ENCODE measurements at regions not wholly inside any gene's neighbourhood (a gene's known extent, or its start where the extent isn't known, plus 50 kb on each side); places are given as distances from the start of the nearest gene placed in this dataset.

DNA sequence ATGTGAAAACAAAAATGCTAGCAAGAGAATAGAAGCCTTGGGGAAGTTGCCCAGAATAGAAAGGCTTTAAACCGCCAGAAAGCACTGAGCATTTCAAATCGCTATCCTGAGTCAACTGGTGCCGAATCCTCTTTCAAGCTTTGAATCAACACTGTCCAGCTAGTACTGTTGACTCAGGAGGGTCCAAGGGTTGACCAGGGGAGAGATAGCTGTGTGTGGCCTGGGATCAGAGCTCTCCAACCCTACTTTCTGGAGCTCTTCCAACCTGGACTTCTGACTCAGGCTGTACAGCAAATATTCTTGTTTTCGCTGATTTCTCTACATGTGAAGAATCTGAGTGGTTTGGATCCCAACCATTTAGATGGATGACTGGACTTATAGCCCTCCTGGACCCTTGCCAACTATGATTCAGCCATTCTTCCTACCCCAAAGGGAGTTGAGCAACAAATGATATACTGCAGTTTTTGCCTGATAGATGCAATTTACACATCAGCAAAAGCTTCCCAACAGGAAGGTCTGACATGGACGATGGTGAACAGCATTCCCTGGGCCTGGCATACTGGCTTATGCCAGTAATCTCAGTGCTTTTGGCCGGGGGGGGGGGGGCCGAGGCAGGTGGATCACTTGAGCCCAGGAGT, 154.0 kb upstream of the SDK2 start (continued):
- TF ChIP-seq NONO (IDR thresholded peaks at IDR 0.05) (no peak), NONO (CRISPR knock-in tag; conservative IDR thresholded peaks at IDR 0.05) (peak; percentile 92), SP1 (IDR thresholded peaks at IDR 0.05) (no peak), SP1 (CRISPR knock-in tag; IDR thresholded peaks at IDR 0.05) (no peak), ZFP41 (CRISPR knock-in tag; IDR thresholded peaks at IDR 0.05; ENCODE audit: borderline replicate concordance) (no peak), ZSCAN9 (CRISPR knock-in tag; IDR thresholded peaks at IDR 0.05; ENCODE audit: borderline replicate concordance) (peak; percentile 98), ZNF256 (CRISPR knock-in tag; conservative IDR thresholded peaks at IDR 0.05) (no peak), ZBTB42 (CRISPR knock-in tag; IDR thresholded peaks at IDR 0.05) (no peak), NCOR1 (IDR thresholded peaks at IDR 0.05; ENCODE audit: borderline replicate concordance, low read length) (peak; percentile 93), PCBP2 (optimal IDR thresholded peaks at IDR 0.05; ENCODE audit: low read depth, low read length, poor library complexity, severe bottlenecking) (no peak), CEBPG (CRISPR knock-in tag; IDR thresholded peaks at IDR 0.05) (peak; percentile 98), PAX8 (CRISPR knock-in tag; IDR thresholded peaks at IDR 0.05; ENCODE audit: borderline replicate concordance) (no peak), FOXJ3 (CRISPR knock-in tag; IDR thresholded peaks at IDR 0.05; ENCODE audit: borderline replicate concordance) (peak; percentile 96), ZFP90 (CRISPR knock-in tag; IDR thresholded peaks at IDR 0.05; ENCODE audit: borderline replicate concordance) (no peak; the same call in 1 of the 2 replicates), YEATS2 (CRISPR knock-in tag; IDR thresholded peaks at IDR 0.05; ENCODE audit: borderline replicate concordance) (peak; percentile 69; the same call in 1 of the 2 replicates), ATRX (CRISPR knock-in tag; IDR thresholded peaks at IDR 0.05; ENCODE audit: borderline replicate concordance) (no peak), CCDC6 (CRISPR knock-in tag; IDR thresholded peaks at IDR 0.05) (peak; percentile 87; the same call in 1 of the 2 replicates), PITX1 (CRISPR knock-in tag; IDR thresholded peaks at IDR 0.05) (peak; percentile 95)
- TF ChIP-seq, protein P1, sequence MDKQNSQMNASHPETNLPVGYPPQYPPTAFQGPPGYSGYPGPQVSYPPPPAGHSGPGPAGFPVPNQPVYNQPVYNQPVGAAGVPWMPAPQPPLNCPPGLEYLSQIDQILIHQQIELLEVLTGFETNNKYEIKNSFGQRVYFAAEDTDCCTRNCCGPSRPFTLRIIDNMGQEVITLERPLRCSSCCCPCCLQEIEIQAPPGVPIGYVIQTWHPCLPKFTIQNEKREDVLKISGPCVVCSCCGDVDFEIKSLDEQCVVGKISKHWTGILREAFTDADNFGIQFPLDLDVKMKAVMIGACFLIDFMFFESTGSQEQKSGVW (CRISPR knock-in tag; IDR thresholded peaks at IDR 0.05; ENCODE audit: borderline replicate concordance) = no peak
- TF ChIP-seq, protein P2, sequence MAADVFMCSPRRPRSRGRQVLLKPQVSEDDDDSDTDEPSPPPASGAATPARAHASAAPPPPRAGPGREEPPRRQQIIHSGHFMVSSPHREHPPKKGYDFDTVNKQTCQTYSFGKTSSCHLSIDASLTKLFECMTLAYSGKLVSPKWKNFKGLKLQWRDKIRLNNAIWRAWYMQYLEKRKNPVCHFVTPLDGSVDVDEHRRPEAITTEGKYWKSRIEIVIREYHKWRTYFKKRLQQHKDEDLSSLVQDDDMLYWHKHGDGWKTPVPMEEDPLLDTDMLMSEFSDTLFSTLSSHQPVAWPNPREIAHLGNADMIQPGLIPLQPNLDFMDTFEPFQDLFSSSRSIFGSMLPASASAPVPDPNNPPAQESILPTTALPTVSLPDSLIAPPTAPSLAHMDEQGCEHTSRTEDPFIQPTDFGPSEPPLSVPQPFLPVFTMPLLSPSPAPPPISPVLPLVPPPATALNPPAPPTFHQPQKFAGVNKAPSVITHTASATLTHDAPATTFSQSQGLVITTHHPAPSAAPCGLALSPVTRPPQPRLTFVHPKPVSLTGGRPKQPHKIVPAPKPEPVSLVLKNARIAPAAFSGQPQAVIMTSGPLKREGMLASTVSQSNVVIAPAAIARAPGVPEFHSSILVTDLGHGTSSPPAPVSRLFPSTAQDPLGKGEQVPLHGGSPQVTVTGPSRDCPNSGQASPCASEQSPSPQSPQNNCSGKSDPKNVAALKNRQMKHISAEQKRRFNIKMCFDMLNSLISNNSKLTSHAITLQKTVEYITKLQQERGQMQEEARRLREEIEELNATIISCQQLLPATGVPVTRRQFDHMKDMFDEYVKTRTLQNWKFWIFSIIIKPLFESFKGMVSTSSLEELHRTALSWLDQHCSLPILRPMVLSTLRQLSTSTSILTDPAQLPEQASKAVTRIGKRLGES (CRISPR knock-in tag; IDR thresholded peaks at IDR 0.05; ENCODE audit: borderline replicate concordance) = peak; percentile 45; the same call in 1 of the 2 replicates
- TF ChIP-seq, protein P3, sequence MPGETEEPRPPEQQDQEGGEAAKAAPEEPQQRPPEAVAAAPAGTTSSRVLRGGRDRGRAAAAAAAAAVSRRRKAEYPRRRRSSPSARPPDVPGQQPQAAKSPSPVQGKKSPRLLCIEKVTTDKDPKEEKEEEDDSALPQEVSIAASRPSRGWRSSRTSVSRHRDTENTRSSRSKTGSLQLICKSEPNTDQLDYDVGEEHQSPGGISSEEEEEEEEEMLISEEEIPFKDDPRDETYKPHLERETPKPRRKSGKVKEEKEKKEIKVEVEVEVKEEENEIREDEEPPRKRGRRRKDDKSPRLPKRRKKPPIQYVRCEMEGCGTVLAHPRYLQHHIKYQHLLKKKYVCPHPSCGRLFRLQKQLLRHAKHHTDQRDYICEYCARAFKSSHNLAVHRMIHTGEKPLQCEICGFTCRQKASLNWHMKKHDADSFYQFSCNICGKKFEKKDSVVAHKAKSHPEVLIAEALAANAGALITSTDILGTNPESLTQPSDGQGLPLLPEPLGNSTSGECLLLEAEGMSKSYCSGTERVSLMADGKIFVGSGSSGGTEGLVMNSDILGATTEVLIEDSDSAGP (CRISPR knock-in tag; IDR thresholded peaks at IDR 0.05; ENCODE audit: borderline replicate concordance) = no peak
- TF ChIP-seq, protein P4, sequence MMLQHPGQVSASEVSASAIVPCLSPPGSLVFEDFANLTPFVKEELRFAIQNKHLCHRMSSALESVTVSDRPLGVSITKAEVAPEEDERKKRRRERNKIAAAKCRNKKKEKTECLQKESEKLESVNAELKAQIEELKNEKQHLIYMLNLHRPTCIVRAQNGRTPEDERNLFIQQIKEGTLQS (CRISPR knock-in tag; IDR thresholded peaks at IDR 0.05) = peak; percentile 75; the same call in 1 of the 2 replicates
- TF ChIP-seq, protein P5, sequence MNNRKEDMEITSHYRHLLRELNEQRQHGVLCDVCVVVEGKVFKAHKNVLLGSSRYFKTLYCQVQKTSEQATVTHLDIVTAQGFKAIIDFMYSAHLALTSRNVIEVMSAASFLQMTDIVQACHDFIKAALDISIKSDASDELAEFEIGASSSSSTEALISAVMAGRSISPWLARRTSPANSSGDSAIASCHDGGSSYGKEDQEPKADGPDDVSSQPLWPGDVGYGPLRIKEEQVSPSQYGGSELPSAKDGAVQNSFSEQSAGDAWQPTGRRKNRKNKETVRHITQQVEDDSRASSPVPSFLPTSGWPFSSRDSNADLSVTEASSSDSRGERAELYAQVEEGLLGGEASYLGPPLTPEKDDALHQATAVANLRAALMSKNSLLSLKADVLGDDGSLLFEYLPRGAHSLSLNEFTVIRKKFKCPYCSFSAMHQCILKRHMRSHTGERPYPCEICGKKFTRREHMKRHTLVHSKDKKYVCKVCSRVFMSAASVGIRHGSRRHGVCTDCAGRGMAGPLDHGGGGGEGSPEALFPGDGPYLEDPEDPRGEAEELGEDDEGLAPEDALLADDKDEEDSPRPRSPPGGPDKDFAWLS (CRISPR knock-in tag; IDR thresholded peaks at IDR 0.05; ENCODE audit: borderline replicate concordance) = no peak

Measured in HepG2 (cell line).